ENCODE measurements at regions not wholly inside any gene's neighbourhood (a gene's known extent, or its start where the extent isn't known, plus 50 kb on each side); places are given as distances from the start of the nearest gene placed in this dataset.

DNA sequence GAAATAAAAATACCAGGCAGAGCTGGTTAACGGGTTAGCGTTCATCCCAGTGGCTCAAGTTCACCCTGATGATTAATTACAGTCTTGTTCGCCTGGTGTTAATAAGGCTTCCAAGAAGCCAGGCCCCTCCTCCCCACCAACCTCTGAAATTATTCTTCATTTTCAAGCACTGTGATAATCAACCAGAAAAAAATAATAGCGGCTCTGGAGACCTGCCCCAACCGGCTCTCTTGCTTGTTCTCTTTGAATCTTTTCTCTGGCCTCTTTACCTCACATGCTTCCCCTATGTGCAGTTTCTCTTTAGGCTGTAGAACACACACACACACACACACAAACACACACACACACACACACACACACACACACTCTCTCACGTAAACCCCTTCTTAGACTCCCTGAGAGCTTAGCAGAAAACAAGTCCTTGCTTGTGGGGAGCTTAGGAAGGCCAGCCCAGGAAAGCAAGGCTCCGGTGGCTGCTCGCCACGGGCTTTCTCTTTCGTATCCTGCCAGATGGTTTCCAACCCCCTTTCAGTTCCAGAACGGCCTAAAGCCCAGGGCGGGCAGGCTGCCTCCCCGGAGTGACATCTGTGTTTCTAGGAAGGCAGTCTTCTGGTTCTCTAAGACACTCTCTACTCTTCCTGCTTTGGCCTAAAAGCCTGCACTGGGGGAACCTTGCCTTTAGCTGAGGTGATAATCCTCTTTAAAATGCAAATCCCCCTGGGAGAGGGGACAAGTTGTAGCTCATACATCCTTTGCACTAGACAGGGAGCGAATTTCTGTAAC is 106.4 kb upstream of the SESN3 start:
- Histone ChIP-seq H3K9me3 (ENCODE audit: insufficient read depth, low read depth, low read length) (peaks cover 2% of the 10 kb centered on the region), H3K9ac (ENCODE audit: low read length) (no peak overlapping the region), H4K8ac (ENCODE audit: low read depth, low read length) (peak overlapping the region; percentile 50), H4K91ac (ENCODE audit: low read depth, low read length) (peak overlapping the region; percentile 80), H3K79me1 (ENCODE audit: low read length) (peaks cover 19% of the 10 kb centered on the region), H3K23ac (ENCODE audit: low read length) (no peak overlapping the region), H3K27ac (ENCODE audit: low read depth, low read length) (peak overlapping the region; percentile 67), H2BK5ac (ENCODE audit: low read depth, low read length, poor library complexity) (peak overlapping the region; percentile 88), H2BK12ac (ENCODE audit: low read length) (peak overlapping the region; percentile 91), H4K12ac (ENCODE audit: low read depth, low read length) (no peak overlapping the region), H3K4ac (ENCODE audit: low read depth, low read length) (peak overlapping the region; percentile 13), H2BK120ac (ENCODE audit: insufficient read depth, low read length, poor library complexity) (peak overlapping the region; percentile 68), H2AFZ (ENCODE audit: insufficient read depth, low read length, poor library complexity) (peak overlapping the region; percentile 47), H3K18ac (ENCODE audit: low read length) (peak overlapping the region; percentile 56), H3K36me3 (ENCODE audit: control insufficient read depth in 1 of 2, insufficient read depth in 2 of 2, low read length in 2 of 2) (no peaks in the 10 kb centered on the region), H3K4me2 (ENCODE audit: low read length) (no peak overlapping the region), H3K4me1 (ENCODE audit: control insufficient read depth in 1 of 2, insufficient read depth in 2 of 2, low read length in 2 of 2) (peaks cover 21 to 39% of the 10 kb centered on the region in 2 experiments), H3K27me3 (ENCODE audit: insufficient read depth, low read length) (no peaks in the 10 kb centered on the region), H3K79me2 (ENCODE audit: control insufficient read depth, insufficient read depth, low read length, poor library complexity) (no peaks in the 10 kb centered on the region), H3K4me3 (ENCODE audit: low read depth, low read length) (no peak overlapping the region), H3K14ac (ENCODE audit: low read length) (peak overlapping the region; percentile 64), H2AK5ac (ENCODE audit: low read length) (peak overlapping the region; percentile 49)
- WGBS (ENCODE audit: extremely low coverage, insufficient coverage, insufficient read length), result no CpG with 5 or more reads among the region's 14 CpGs
- no peak for DNase-seq

DNA sequence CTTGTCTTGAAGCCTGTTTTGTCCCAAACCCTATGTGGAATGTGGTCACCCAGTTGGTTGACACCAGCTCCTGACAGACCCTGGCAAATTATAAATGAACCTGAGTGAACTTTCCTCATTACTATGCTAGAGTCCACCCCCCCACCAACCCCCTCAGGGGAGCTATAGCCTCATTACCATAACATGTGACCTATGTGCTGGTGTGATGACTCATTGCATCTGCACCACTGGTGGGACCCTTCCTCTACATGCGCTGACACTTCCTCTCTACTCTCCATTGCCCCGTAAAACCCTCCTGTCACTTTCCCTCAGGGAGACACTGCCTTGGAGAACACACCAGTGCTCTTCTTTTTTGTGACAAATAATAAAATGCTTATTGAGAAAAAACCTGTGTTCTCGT is 105.0 kb upstream of the SESN3 start:
- H4K12ac ChIP-seq (ENCODE audit: low read depth, low read length), result no peak overlapping the region
- H3K23ac ChIP-seq (ENCODE audit: low read length), result no peak overlapping the region
- H2BK120ac ChIP-seq (ENCODE audit: insufficient read depth, low read length, poor library complexity), result no peak overlapping the region
- no peak overlapping the region for H4K91ac ChIP-seq (ENCODE audit: low read depth, low read length)
- H3K4ac ChIP-seq (ENCODE audit: low read depth, low read length), result no peak overlapping the region
- no peak overlapping the region for H3K14ac ChIP-seq (ENCODE audit: low read length)
- no peak overlapping the region for H3K9ac ChIP-seq (ENCODE audit: low read length)
- H3K18ac ChIP-seq (ENCODE audit: low read length), result no peak overlapping the region
- no peak overlapping the region for H2AK5ac ChIP-seq (ENCODE audit: low read length)
- H3K4me2 ChIP-seq (ENCODE audit: low read length), result no peak overlapping the region
- no peak overlapping the region for H4K8ac ChIP-seq (ENCODE audit: low read depth, low read length)
- H3K27ac ChIP-seq (ENCODE audit: low read depth, low read length), result peak overlapping the region; percentile 30
- peaks cover 19% of the 10 kb centered on the region for H3K79me1 ChIP-seq (ENCODE audit: low read length)
- no peaks in the 10 kb centered on the region for H3K27me3 ChIP-seq (ENCODE audit: insufficient read depth, low read length)
- no peak overlapping the region for H2BK12ac ChIP-seq (ENCODE audit: low read length)
- no peaks in the 10 kb centered on the region for H3K79me2 ChIP-seq (ENCODE audit: control insufficient read depth, insufficient read depth, low read length, poor library complexity)
- no peak overlapping the region for H2AFZ ChIP-seq (ENCODE audit: insufficient read depth, low read length, poor library complexity)
- peaks cover 1% of the 10 kb centered on the region for H3K9me3 ChIP-seq (ENCODE audit: insufficient read depth, low read depth, low read length)
- H2BK5ac ChIP-seq (ENCODE audit: low read depth, low read length, poor library complexity), result no peak overlapping the region
- H3K4me3 ChIP-seq (ENCODE audit: low read depth, low read length), result no peak overlapping the region
- H3K4me1 ChIP-seq (ENCODE audit: control insufficient read depth in 1 of 2, insufficient read depth in 2 of 2, low read length in 2 of 2), result peaks cover 15 to 32% of the 10 kb centered on the region in 2 experiments
- no peaks in the 10 kb centered on the region for H3K36me3 ChIP-seq (ENCODE audit: control insufficient read depth in 1 of 2, insufficient read depth in 2 of 2, low read length in 2 of 2)
- WGBS (ENCODE audit: extremely low coverage, insufficient coverage, insufficient read length), result no CpG with 5 or more reads among the region's 3 CpGs
- DNase-seq, result no peak

DNA sequence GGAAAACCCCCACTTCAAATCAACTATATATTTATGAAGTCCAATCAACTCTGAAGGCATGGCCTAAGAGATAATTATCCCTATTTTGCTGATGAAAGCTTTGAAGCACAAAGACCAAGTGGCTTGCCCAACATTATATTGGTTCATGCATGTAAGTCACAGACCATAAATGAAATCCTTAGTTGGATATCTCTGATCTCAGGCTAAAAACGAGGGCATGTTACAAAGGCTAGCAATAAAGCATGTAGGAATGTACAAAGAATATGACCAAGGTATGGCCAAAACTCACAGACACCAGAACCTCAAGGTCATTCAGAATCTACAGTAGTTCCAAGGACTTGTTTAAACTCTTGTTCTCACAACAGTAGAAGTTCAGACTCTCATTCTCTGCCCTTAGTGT is 100.2 kb upstream of the SESN3 start:
- H4K12ac ChIP-seq (ENCODE audit: low read depth, low read length), result no peak overlapping the region
- H3K36me3 ChIP-seq (ENCODE audit: control insufficient read depth in 1 of 2, insufficient read depth in 2 of 2, low read length in 2 of 2), result no peaks in the 10 kb centered on the region
- H2AFZ ChIP-seq (ENCODE audit: insufficient read depth, low read length, poor library complexity), result no peak overlapping the region
- H3K18ac ChIP-seq (ENCODE audit: low read length), result no peak overlapping the region
- no peaks in the 10 kb centered on the region for H3K27me3 ChIP-seq (ENCODE audit: insufficient read depth, low read length)
- no peak overlapping the region for H4K91ac ChIP-seq (ENCODE audit: low read depth, low read length)
- H3K4me2 ChIP-seq (ENCODE audit: low read length), result no peak overlapping the region
- H2AK5ac ChIP-seq (ENCODE audit: low read length), result no peak overlapping the region
- H3K4me1 ChIP-seq (ENCODE audit: control insufficient read depth in 1 of 2, insufficient read depth in 2 of 2, low read length in 2 of 2), result peaks cover 6 to 15% of the 10 kb centered on the region in 2 experiments
- H3K14ac ChIP-seq (ENCODE audit: low read length), result no peak overlapping the region
- no CpG with 5 or more reads among the region's 1 CpG for WGBS (ENCODE audit: extremely low coverage, insufficient coverage, insufficient read length)
- H3K27ac ChIP-seq (ENCODE audit: low read depth, low read length), result no peak overlapping the region
- no peak overlapping the region for H3K9ac ChIP-seq (ENCODE audit: low read length)
- no peak overlapping the region for H3K4me3 ChIP-seq (ENCODE audit: low read depth, low read length)
- H3K23ac ChIP-seq (ENCODE audit: low read length), result no peak overlapping the region
- no peak overlapping the region for H2BK5ac ChIP-seq (ENCODE audit: low read depth, low read length, poor library complexity)
- no peak overlapping the region for H3K4ac ChIP-seq (ENCODE audit: low read depth, low read length)
- no peak overlapping the region for H4K8ac ChIP-seq (ENCODE audit: low read depth, low read length)
- H2BK12ac ChIP-seq (ENCODE audit: low read length), result no peak overlapping the region
- peaks cover 1% of the 10 kb centered on the region for H3K9me3 ChIP-seq (ENCODE audit: insufficient read depth, low read depth, low read length)
- H2BK120ac ChIP-seq (ENCODE audit: insufficient read depth, low read length, poor library complexity), result no peak overlapping the region
- peaks cover 4% of the 10 kb centered on the region for H3K79me2 ChIP-seq (ENCODE audit: control insufficient read depth, insufficient read depth, low read length, poor library complexity)
- H3K79me1 ChIP-seq (ENCODE audit: low read length), result peaks cover 4% of the 10 kb centered on the region
- no peak for DNase-seq

DNA sequence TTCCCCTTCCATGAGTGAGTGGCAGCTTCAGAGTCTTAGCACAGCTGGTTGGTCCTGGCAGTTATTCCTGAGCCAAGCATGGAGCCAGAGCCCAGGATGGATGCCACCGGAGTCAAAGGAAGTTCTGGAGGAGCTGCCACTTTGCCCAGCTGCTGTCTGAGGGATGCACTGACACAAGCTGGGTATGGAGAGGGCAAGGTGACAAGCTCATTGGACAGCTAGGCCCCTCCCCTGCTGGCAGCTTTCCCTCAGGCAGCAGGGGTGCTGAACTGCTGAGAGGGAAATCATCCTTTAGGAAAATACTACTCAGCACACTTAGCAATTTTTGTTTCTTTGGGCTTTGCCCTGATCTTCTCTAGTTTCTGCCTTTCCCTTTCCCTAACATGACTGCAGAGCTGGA is 99.3 kb upstream of the SESN3 start:
- Histone ChIP-seq H2BK120ac (ENCODE audit: insufficient read depth, low read length, poor library complexity) (no peak overlapping the region), H2BK12ac (ENCODE audit: low read length) (no peak overlapping the region), H3K4me3 (ENCODE audit: low read depth, low read length) (no peak overlapping the region), H3K4me1 (ENCODE audit: control insufficient read depth in 1 of 2, insufficient read depth in 2 of 2, low read length in 2 of 2) (peaks cover 6 to 8% of the 10 kb centered on the region in 2 experiments), H3K23ac (ENCODE audit: low read length) (no peak overlapping the region), H3K9me3 (ENCODE audit: insufficient read depth, low read depth, low read length) (peaks cover 1% of the 10 kb centered on the region), H4K12ac (ENCODE audit: low read depth, low read length) (no peak overlapping the region), H3K27me3 (ENCODE audit: insufficient read depth, low read length) (no peaks in the 10 kb centered on the region), H3K27ac (ENCODE audit: low read depth, low read length) (no peak overlapping the region), H2AK5ac (ENCODE audit: low read length) (peak overlapping the region; percentile 79), H3K36me3 (ENCODE audit: control insufficient read depth in 1 of 2, insufficient read depth in 2 of 2, low read length in 2 of 2) (no peaks in the 10 kb centered on the region), H3K4ac (ENCODE audit: low read depth, low read length) (no peak overlapping the region), H2AFZ (ENCODE audit: insufficient read depth, low read length, poor library complexity) (no peak overlapping the region), H3K79me1 (ENCODE audit: low read length) (peaks cover 4% of the 10 kb centered on the region), H4K8ac (ENCODE audit: low read depth, low read length) (no peak overlapping the region), H3K4me2 (ENCODE audit: low read length) (no peak overlapping the region), H2BK5ac (ENCODE audit: low read depth, low read length, poor library complexity) (no peak overlapping the region), H3K18ac (ENCODE audit: low read length) (peak overlapping the region; percentile 17), H3K9ac (ENCODE audit: low read length) (peak overlapping the region; percentile 30), H3K79me2 (ENCODE audit: control insufficient read depth, insufficient read depth, low read length, poor library complexity) (peaks cover 4% of the 10 kb centered on the region), H4K91ac (ENCODE audit: low read depth, low read length) (peak overlapping the region; percentile 57), H3K14ac (ENCODE audit: low read length) (peak overlapping the region; percentile 17)
- WGBS (ENCODE audit: extremely low coverage, insufficient coverage, insufficient read length), result no CpG with 5 or more reads among the region's 1 CpG
- no peak for DNase-seq
